ENCODE measurements at regions not wholly inside any gene's neighbourhood (a gene's known extent, or its start where the extent isn't known, plus 50 kb on each side); places are given as distances from the start of the nearest gene placed in this dataset.

DNA sequence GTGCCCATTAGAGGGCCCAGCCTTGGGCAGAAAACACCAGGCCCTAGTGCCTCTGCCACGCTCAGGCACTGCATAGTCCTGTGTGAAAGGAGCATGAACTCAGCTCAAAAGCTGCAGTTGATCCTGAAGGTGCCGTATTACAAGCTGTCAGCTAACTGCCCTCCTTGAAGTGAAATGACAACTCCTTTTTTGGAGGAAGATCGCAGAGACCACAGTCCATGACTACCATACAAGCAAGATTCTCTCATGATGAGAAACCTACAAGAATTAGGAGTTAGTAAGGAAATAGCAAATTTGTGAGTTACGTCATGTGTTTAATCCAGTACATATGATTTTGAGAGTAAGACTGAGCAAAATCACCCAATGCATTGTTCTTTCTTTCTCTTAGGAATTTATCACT is 513.9 kb upstream of the NR2F2 start:
- in situ Hi-C loops (cut with HindIII; ENCODE audit: low pct_unique_long_range_greater_than_20kb, low sequenced_read_pairs), result no loop called here
- DNase-seq (ENCODE audit: low read depth in 1 of 2, low spot score in 1 of 2), result no peak
- TF ChIP-seq JUND (IDR thresholded peaks at IDR 0.05; ENCODE audit: low read depth), result no peak

GRCh38 chr15:95822961-95823360 is 507.5 kb upstream of the NR2F2 start:
- DNase-seq (ENCODE audit: low read depth in 1 of 2, low spot score in 1 of 2), result no peak
- no peak for TF ChIP-seq JUND (IDR thresholded peaks at IDR 0.05; ENCODE audit: low read depth)
- in situ Hi-C loops (cut with HindIII; ENCODE audit: low pct_unique_long_range_greater_than_20kb, low sequenced_read_pairs), result no loop called here

GRCh38 chr15:95825208-95825607 is 505.3 kb upstream of the NR2F2 start:
- in situ Hi-C loops (cut with HindIII; ENCODE audit: low pct_unique_long_range_greater_than_20kb, low sequenced_read_pairs), result no loop called here
- no peak for DNase-seq (ENCODE audit: low read depth in 1 of 2, low spot score in 1 of 2)
- no peak for TF ChIP-seq JUND (IDR thresholded peaks at IDR 0.05; ENCODE audit: low read depth)

DNA sequence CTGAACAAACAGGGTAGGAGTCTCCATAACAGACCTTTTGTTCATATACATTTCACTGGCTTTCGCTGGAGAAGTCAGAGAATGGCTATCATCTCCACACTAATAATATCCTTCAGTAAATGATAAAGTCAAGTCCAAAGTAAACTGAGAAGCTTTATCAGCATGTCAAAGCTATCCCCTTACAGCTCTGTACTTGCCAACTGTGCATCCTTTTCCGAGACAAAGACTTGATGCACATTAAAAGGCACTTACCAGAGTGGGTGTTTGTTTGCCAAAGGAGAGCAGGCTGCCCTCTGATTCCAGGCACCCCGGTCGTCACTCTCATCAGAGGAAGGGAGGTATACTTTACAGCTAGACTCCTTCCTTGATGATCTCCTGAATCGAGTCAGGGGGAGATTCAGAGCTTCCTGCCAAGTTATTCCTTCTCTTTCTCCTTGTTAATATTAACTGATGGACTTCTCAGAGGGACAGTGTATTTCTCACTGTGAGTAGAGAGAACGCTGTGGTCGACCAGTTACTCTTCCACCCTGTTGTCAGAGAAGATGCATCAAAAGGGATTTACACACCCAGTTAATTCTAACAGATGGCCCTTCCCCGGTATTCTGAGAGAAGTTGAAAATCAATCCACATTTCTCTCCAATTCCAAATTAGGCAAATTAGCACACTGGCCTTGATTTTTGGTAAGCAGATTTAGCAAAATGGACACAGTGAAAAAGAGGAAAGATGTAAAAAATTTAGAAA is 504.7 kb upstream of the NR2F2 start:
- DNase-seq (ENCODE audit: low read depth in 1 of 2, low spot score in 1 of 2), result no peak
- in situ Hi-C loops (cut with HindIII; ENCODE audit: low pct_unique_long_range_greater_than_20kb, low sequenced_read_pairs), result no loop called here
- no peak for TF ChIP-seq JUND (IDR thresholded peaks at IDR 0.05; ENCODE audit: low read depth)

- no peak for TF ChIP-seq JUND (IDR thresholded peaks at IDR 0.05; ENCODE audit: low read depth)
- in situ Hi-C loops (cut with HindIII; ENCODE audit: low pct_unique_long_range_greater_than_20kb, low sequenced_read_pairs), result no loop called here
- peak; percentile 16 to 70 for DNase-seq (ENCODE audit: low read depth in 1 of 2, low spot score in 1 of 2)
These were observed 503.9 kb upstream of the NR2F2 start for GRCh38 chr15:95826412-95827195.

GRCh38 chr15:95829062-95829461 is 501.4 kb upstream of the NR2F2 start:
- no peak for TF ChIP-seq JUND (IDR thresholded peaks at IDR 0.05; ENCODE audit: low read depth)
- peak in 1 of 2 experiments; percentile 15 for DNase-seq (ENCODE audit: low read depth in 1 of 2, low spot score in 1 of 2)
- in situ Hi-C loops (cut with HindIII; ENCODE audit: low pct_unique_long_range_greater_than_20kb, low sequenced_read_pairs), result no loop called here

- TF ChIP-seq JUND (IDR thresholded peaks at IDR 0.05; ENCODE audit: low read depth), result no peak
- in situ Hi-C loops (cut with HindIII; ENCODE audit: low pct_unique_long_range_greater_than_20kb, low sequenced_read_pairs), result no loop called here
- no peak for DNase-seq (ENCODE audit: low read depth in 1 of 2, low spot score in 1 of 2)
These were observed 500.2 kb upstream of the NR2F2 start for GRCh38 chr15:95830281-95830680.

GRCh38 chr15:95832668-95833067 is 497.8 kb upstream of the NR2F2 start:
- DNase-seq (ENCODE audit: low read depth in 1 of 2, low spot score in 1 of 2), result no peak
- no peak for TF ChIP-seq JUND (IDR thresholded peaks at IDR 0.05; ENCODE audit: low read depth)
- in situ Hi-C loops (cut with HindIII; ENCODE audit: low pct_unique_long_range_greater_than_20kb, low sequenced_read_pairs), result no loop called here

GRCh38 chr15:95834028-95834804 is 496.3 kb upstream of the NR2F2 start:
- no peak for TF ChIP-seq JUND (IDR thresholded peaks at IDR 0.05; ENCODE audit: low read depth)
- in situ Hi-C loops (cut with HindIII; ENCODE audit: low pct_unique_long_range_greater_than_20kb, low sequenced_read_pairs), result no loop called here
- DNase-seq (ENCODE audit: low read depth in 1 of 2, low spot score in 1 of 2), result no peak

DNA sequence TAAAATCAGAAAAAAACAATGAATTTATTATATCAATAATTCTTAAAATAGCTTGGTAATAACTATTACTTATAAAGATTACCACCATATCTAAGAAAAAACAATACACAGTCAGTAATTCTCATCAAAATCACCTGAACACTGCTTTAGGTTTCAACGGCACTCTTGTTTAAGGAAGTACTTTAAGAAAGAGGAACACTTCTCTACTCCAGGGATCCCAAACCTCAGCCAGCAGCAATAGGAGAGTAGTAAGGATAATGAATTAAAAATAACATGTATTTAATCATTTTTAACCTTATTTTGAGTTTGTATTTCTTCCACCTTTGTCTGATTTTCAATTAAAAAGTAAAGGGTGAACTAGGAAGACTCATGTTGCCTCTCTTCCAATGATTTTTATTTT is 494.0 kb upstream of the NR2F2 start:
- in situ Hi-C loops (cut with HindIII; ENCODE audit: low pct_unique_long_range_greater_than_20kb, low sequenced_read_pairs), result no loop called here
- TF ChIP-seq JUND (IDR thresholded peaks at IDR 0.05; ENCODE audit: low read depth), result no peak
- no peak for DNase-seq (ENCODE audit: low read depth in 1 of 2, low spot score in 1 of 2)

- in situ Hi-C loops (cut with HindIII; ENCODE audit: low pct_unique_long_range_greater_than_20kb, low sequenced_read_pairs), result no loop called here
- TF ChIP-seq JUND (IDR thresholded peaks at IDR 0.05; ENCODE audit: low read depth), result no peak
- no peak for DNase-seq (ENCODE audit: low read depth in 1 of 2, low spot score in 1 of 2)
These were observed 493.0 kb upstream of the NR2F2 start for GRCh38 chr15:95837341-95838004.

DNA sequence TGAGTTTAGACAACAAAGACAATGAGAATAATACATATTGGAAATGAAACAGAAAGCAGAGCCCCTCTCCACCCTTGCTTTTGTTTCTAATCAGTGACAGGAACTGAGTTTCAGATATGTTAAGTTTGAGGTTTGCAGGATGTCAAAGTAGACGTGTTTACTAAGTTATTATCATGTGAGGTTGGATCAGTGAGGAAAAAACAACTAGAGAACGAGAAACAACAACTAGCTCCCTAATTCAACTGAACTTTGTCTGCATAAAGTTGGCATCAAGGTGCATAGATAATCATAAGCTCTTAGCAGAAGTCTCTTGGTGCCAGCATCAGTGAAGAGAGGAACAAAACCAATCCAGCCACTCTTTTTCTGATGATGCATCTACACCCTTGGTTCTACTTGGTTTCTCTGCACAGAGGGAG is 491.1 kb upstream of the NR2F2 start:
- no peak for DNase-seq (ENCODE audit: low read depth in 1 of 2, low spot score in 1 of 2)
- in situ Hi-C loops (cut with HindIII; ENCODE audit: low pct_unique_long_range_greater_than_20kb, low sequenced_read_pairs), result no loop called here
- TF ChIP-seq JUND (IDR thresholded peaks at IDR 0.05; ENCODE audit: low read depth), result no peak

Measured in T47D (cell line).